ENCODE measurements at regions not wholly inside any gene's neighbourhood (a gene's known extent, or its start where the extent isn't known, plus 50 kb on each side); places are given as distances from the start of the nearest gene placed in this dataset.

DNA sequence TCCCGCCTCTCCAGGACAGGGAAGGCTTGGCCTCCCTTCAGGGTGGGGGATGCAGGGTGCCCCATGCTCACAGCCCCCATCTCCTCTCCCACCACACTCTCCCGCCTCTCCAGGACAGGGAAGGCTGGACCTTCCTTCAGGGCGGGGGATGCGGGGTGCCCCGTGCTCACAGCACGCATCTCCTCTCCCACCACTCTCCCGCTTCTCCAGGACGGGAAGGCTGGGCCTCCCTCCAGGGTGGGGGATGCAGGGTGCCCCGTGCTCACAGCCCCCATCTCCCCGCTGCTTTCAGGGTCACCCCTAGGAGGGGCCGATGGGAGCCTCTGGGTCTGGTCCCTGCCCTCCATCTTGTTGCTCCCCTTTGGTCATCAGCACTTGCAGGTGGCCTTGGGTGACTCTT is 348.0 kb downstream of the CTTN start:
- Histone ChIP-seq H4K20me1 (ENCODE audit: insufficient read depth) (no peaks in the 10 kb centered on the region), H2AFZ (ENCODE audit: low read depth) (no peak overlapping the region), H3K79me2 (ENCODE audit: insufficient read depth) (no peaks in the 10 kb centered on the region), H3K27me3 (ENCODE audit: insufficient read depth) (no peaks in the 10 kb centered on the region), H3K9me3 (peaks cover 5% of the 10 kb centered on the region; the same call in 1 of the 2 replicates), H3K9me2 (no peaks in the 10 kb centered on the region), H3K9ac (no peak overlapping the region), H3K36me3 (replicated peaks in 1 of 2; ENCODE audit: control insufficient read depth in 1 of 2, insufficient read depth in 2 of 2, low read length in 1 of 2) (no peaks in the 10 kb centered on the region), H3K27ac (ENCODE audit: low read depth in 2 of 2, low read length in 1 of 2) (no peak overlapping the region), H3K4me2 (no peak overlapping the region), H3K4me3 (ENCODE audit: low read depth in 2 of 2, low read length in 1 of 2) (no peak overlapping the region), H3F3A (replicated peaks; ENCODE audit: insufficient read depth) (no peaks in the 10 kb centered on the region), H3K4me1 (ENCODE audit: control insufficient read depth in 1 of 2, insufficient read depth in 2 of 2, low read depth in 1 of 2, low read length in 1 of 2) (peaks cover 0 to 10% of the 10 kb centered on the region in 2 experiments; a peak in 1 of 4 replicates)
- TF ChIP-seq FOXJ3 (CRISPR knock-in tag; IDR thresholded peaks at IDR 0.05) (no peak), NFIC (IDR thresholded peaks at IDR 0.05; ENCODE audit: borderline replicate concordance) (no peak)
- TF ChIP-seq, protein P1, sequence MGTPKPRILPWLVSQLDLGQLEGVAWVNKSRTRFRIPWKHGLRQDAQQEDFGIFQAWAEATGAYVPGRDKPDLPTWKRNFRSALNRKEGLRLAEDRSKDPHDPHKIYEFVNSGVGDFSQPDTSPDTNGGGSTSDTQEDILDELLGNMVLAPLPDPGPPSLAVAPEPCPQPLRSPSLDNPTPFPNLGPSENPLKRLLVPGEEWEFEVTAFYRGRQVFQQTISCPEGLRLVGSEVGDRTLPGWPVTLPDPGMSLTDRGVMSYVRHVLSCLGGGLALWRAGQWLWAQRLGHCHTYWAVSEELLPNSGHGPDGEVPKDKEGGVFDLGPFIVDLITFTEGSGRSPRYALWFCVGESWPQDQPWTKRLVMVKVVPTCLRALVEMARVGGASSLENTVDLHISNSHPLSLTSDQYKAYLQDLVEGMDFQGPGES (IDR thresholded peaks at IDR 0.05; ENCODE audit: low read depth, low read length), result no peak
- WGBS (ENCODE audit: low lambda C conversion rate), result 56% methylated on average over 11 of the region's 11 CpGs
- POLR2A ChIA-PET, result no interaction called here
- CTCF ChIA-PET, result no interaction called here
- no peak for DNase-seq

DNA sequence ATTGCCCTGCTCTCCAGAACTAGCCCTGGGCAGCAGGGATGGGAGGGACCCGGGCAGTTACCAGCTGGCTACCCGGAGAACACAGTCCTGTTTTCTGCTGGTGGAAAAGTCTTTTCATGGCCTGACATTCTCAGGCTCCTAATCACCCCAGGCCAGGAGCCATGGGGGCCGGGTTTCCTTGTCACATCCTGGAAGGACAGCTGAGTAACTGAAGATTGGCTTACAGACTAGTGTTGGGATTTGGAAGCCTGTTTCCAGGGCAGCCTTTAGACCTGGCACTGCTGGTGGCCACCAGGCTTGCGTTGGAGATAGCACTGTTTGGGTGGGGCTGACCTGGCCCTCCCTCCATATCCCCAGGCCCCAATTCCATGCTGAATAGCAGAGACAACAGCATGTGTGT is 349.0 kb downstream of the CTTN start:
- WGBS (ENCODE audit: low lambda C conversion rate), result 39% methylated on average over 4 of the region's 4 CpGs
- H3K79me2 ChIP-seq (ENCODE audit: insufficient read depth), result no peaks in the 10 kb centered on the region
- H3K9ac ChIP-seq, result no peak overlapping the region
- H3K9me3 ChIP-seq, result peaks cover 6% of the 10 kb centered on the region; the same call in 1 of the 2 replicates
- no peaks in the 10 kb centered on the region for H3K36me3 ChIP-seq (replicated peaks in 1 of 2; ENCODE audit: control insufficient read depth in 1 of 2, insufficient read depth in 2 of 2, low read length in 1 of 2)
- H3K4me1 ChIP-seq (ENCODE audit: control insufficient read depth in 1 of 2, insufficient read depth in 2 of 2, low read depth in 1 of 2, low read length in 1 of 2), result peaks cover 0 to 8% of the 10 kb centered on the region in 2 experiments; a peak in 1 of 4 replicates
- no peaks in the 10 kb centered on the region for H3F3A ChIP-seq (replicated peaks; ENCODE audit: insufficient read depth)
- H4K20me1 ChIP-seq (ENCODE audit: insufficient read depth), result no peaks in the 10 kb centered on the region
- ChIA-PET POLR2A (no interaction called here), CTCF (interaction anchor here (0.6 kb wide), 1 partner anchor 757 kb away, joined by 3 read pairs; no protein-coding TSS in a partner anchor)
- no peaks in the 10 kb centered on the region for H3K9me2 ChIP-seq
- no peak for DNase-seq
- H2AFZ ChIP-seq (ENCODE audit: low read depth), result no peak overlapping the region
- no peak overlapping the region for H3K4me3 ChIP-seq (ENCODE audit: low read depth in 2 of 2, low read length in 1 of 2)
- TF ChIP-seq NRF1 (IDR thresholded peaks at IDR 0.05; ENCODE audit: low read depth, low read length) (no peak), ELF1 (IDR thresholded peaks at IDR 0.05) (no peak), RFX5 (IDR thresholded peaks at IDR 0.05; ENCODE audit: low read length) (no peak), FOXM1 (IDR thresholded peaks at IDR 0.05; ENCODE audit: low read depth) (no peak)
- TF ChIP-seq, protein P1 (IDR thresholded peaks at IDR 0.05; ENCODE audit: low read depth, low read length), result no peak
- no peaks in the 10 kb centered on the region for H3K27me3 ChIP-seq (ENCODE audit: insufficient read depth)
- no peak overlapping the region for H3K27ac ChIP-seq (ENCODE audit: low read depth in 2 of 2, low read length in 1 of 2)
- no peak overlapping the region for H3K4me2 ChIP-seq

GRCh38 chr11:70747921-70748320 is 349.6 kb downstream of the CTTN start:
- Histone ChIP-seq H4K20me1 (ENCODE audit: insufficient read depth) (no peaks in the 10 kb centered on the region), H3K27me3 (ENCODE audit: insufficient read depth) (no peaks in the 10 kb centered on the region), H3K36me3 (replicated peaks in 1 of 2; ENCODE audit: control insufficient read depth in 1 of 2, insufficient read depth in 2 of 2, low read length in 1 of 2) (no peaks in the 10 kb centered on the region), H3F3A (replicated peaks; ENCODE audit: insufficient read depth) (no peaks in the 10 kb centered on the region), H3K4me2 (no peak overlapping the region), H3K4me1 (ENCODE audit: control insufficient read depth in 1 of 2, insufficient read depth in 2 of 2, low read depth in 1 of 2, low read length in 1 of 2) (peaks cover 0 to 2% of the 10 kb centered on the region in 2 experiments; a peak in 1 of 4 replicates), H3K9ac (no peak overlapping the region), H3K79me2 (ENCODE audit: insufficient read depth) (no peaks in the 10 kb centered on the region), H3K4me3 (ENCODE audit: low read depth in 2 of 2, low read length in 1 of 2) (no peak overlapping the region), H2AFZ (ENCODE audit: low read depth) (no peak overlapping the region), H3K9me3 (peaks cover 6% of the 10 kb centered on the region; the same call in 1 of the 2 replicates), H3K9me2 (no peaks in the 10 kb centered on the region), H3K27ac (ENCODE audit: low read depth in 2 of 2, low read length in 1 of 2) (no peak overlapping the region)
- 29% methylated on average over 4 of the region's 5 CpGs for WGBS (ENCODE audit: low lambda C conversion rate)
- POLR2A ChIA-PET, result no interaction called here
- CTCF ChIA-PET, result interaction anchor here (0.6 kb wide), 1 partner anchor 756 kb away, joined by 3 read pairs; no protein-coding TSS in a partner anchor
- no peak for DNase-seq
- no peak for TF ChIP-seq MXI1 (IDR thresholded peaks at IDR 0.05; ENCODE audit: low read depth, low read length)
- no peak for TF ChIP-seq MAX (IDR thresholded peaks at IDR 0.05; ENCODE audit: low read depth)
- no peak for TF ChIP-seq REST (IDR thresholded peaks at IDR 0.05; ENCODE audit: low read depth, low read length)
- TF ChIP-seq RFX5 (IDR thresholded peaks at IDR 0.05; ENCODE audit: low read length), result no peak
- no peak for TF ChIP-seq SMC3 (IDR thresholded peaks at IDR 0.05; ENCODE audit: low read depth, low read length)
- TF ChIP-seq, protein P1 (IDR thresholded peaks at IDR 0.05; ENCODE audit: low read depth, low read length), result no peak
- no peak for TF ChIP-seq JUND (IDR thresholded peaks at IDR 0.05)
- TF ChIP-seq PBX3 (IDR thresholded peaks at IDR 0.05), result no peak
- no peak for TF ChIP-seq NFIC (IDR thresholded peaks at IDR 0.05; ENCODE audit: borderline replicate concordance)

Data from SK-N-SH (cell line).